ENCODE measurements at regions not wholly inside any gene's neighbourhood (a gene's known extent, or its start where the extent isn't known, plus 50 kb on each side); places are given as distances from the start of the nearest gene placed in this dataset.

DNA sequence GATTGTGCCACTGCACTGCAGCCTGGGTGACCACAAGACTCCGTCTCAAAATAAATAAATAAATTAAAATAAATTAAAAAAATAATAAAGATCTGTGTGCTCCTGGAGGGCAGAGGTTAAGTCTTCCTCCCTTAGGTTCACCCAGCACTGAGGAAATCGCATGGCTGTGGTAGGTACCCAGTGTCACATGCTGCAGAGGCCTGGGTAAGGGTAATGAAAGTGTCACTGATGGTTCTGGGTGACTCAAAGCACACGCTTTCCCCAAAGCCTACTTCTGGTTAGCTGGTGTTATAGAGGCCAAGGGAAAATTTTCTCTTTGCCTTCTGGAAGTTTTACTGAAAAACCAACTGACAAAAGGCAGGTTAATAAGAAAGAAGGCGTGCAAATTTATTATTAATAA, 88.8 kb upstream of the ITGB1 start:
- TF ChIP-seq, protein P1, sequence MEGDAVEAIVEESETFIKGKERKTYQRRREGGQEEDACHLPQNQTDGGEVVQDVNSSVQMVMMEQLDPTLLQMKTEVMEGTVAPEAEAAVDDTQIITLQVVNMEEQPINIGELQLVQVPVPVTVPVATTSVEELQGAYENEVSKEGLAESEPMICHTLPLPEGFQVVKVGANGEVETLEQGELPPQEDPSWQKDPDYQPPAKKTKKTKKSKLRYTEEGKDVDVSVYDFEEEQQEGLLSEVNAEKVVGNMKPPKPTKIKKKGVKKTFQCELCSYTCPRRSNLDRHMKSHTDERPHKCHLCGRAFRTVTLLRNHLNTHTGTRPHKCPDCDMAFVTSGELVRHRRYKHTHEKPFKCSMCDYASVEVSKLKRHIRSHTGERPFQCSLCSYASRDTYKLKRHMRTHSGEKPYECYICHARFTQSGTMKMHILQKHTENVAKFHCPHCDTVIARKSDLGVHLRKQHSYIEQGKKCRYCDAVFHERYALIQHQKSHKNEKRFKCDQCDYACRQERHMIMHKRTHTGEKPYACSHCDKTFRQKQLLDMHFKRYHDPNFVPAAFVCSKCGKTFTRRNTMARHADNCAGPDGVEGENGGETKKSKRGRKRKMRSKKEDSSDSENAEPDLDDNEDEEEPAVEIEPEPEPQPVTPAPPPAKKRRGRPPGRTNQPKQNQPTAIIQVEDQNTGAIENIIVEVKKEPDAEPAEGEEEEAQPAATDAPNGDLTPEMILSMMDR (IDR thresholded peaks at IDR 0.05): no peak
- no peaks in the 10 kb centered on the region for H3K36me3 Mint-ChIP-seq (ENCODE audit: unreplicated experiment)

DNA sequence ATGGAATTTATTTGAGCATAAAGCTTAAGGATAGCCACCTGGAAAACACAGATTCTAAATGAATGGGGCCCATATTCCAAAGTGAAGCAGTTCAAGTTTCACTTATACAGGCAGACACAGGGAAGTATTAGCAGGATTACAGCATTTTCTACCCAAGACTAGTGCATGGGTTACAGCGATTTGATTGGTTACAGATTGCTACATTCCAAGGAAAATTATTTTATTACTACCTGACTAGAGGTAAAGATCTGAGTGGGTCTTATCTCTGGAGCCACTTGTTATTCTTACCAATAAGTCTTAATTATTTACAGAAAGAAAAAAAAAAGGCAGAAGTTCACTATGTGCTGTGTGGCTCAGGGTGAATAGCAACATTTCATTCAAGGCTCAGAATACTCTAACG, 87.4 kb upstream of the ITGB1 start:
- Mint-ChIP-seq H3K27me3 (ENCODE audit: unreplicated experiment) (no peaks in the 10 kb centered on the region), H3K4me1 (ENCODE audit: unreplicated experiment) (no peaks in the 10 kb centered on the region), H3K27ac (ENCODE audit: unreplicated experiment) (no peak overlapping the region), H3K36me3 (ENCODE audit: unreplicated experiment) (no peaks in the 10 kb centered on the region), H3K9me3 (ENCODE audit: unreplicated experiment) (no peaks in the 10 kb centered on the region), H3K4me3 (ENCODE audit: unreplicated experiment) (no peak overlapping the region)
- TF ChIP-seq, protein P1 (IDR thresholded peaks at IDR 0.05): no peak
- no peak for DNase-seq (ENCODE audit: extremely low spot score, unreplicated experiment)

More for the DNA sequence above, 88.8 kb upstream of the ITGB1 start:
- H3K27ac Mint-ChIP-seq (ENCODE audit: unreplicated experiment): no peak overlapping the region
- DNase-seq (ENCODE audit: extremely low spot score, unreplicated experiment): no peak
- H3K9me3 Mint-ChIP-seq (ENCODE audit: unreplicated experiment): no peaks in the 10 kb centered on the region
- no peaks in the 10 kb centered on the region for H3K27me3 Mint-ChIP-seq (ENCODE audit: unreplicated experiment)
- H3K4me3 Mint-ChIP-seq (ENCODE audit: unreplicated experiment): no peak overlapping the region
- no peaks in the 10 kb centered on the region for H3K4me1 Mint-ChIP-seq (ENCODE audit: unreplicated experiment)

DNA sequence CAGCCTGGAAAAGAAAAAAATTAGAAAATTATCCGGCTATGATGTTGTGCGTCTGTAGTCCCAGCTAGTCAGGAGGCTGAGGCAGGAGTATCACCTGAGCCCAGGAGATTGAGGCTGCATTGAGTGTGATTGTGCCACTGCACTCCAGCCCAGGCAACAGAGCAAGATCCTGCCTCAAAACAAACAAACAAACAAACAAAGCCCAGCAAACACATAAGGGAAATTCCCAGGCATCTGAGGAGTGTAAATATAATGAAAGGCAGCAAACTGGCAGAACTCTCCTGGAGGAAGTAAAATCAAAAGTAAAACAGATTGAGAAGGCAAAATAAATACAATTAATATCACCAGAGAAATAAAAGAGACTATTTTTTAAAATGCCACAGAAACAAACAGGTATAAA, 84.5 kb upstream of the ITGB1 start:
- H3K27ac Mint-ChIP-seq (ENCODE audit: unreplicated experiment): no peak overlapping the region

DNA sequence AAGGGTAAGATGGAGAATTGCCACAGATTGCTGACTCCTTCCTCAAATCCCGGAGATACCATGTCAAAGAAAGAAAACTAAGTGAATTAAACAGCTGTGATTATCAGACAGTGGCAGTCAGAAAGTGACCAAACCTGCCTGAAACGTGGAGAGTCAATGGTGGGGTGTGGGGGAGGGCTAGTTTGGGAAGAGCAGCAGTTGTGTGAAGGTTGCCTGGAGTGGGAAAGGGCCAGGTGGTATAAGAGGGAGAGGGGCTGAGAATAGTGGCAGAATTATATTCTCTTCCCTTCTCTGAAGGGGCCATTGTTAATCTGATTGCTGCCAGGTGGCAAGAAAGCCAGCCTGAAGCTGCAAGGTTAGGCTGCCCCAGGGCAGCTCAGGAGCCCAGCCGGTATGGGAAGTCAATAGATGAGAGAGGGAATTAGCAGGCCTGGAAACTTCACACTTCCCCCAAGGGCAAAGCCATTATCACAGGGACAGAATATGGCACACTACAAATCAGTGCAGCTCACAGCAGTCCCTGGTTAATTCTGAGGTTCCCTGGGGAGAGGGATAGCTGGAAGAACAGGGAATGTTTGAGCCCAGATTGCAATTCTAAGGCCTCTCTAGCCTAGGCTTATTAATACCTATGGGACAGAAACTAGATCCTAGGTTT, 83.9 kb upstream of the ITGB1 start:
- no peak overlapping the region for H3K27ac Mint-ChIP-seq (ENCODE audit: unreplicated experiment)
- no peaks in the 10 kb centered on the region for H3K4me1 Mint-ChIP-seq (ENCODE audit: unreplicated experiment)

More for the DNA sequence above, 84.5 kb upstream of the ITGB1 start:
- H3K27me3 Mint-ChIP-seq (ENCODE audit: unreplicated experiment): no peaks in the 10 kb centered on the region
- no peak overlapping the region for H3K4me3 Mint-ChIP-seq (ENCODE audit: unreplicated experiment)
- DNase-seq (ENCODE audit: extremely low spot score, unreplicated experiment): no peak
- no peaks in the 10 kb centered on the region for H3K36me3 Mint-ChIP-seq (ENCODE audit: unreplicated experiment)
- H3K4me1 Mint-ChIP-seq (ENCODE audit: unreplicated experiment): no peaks in the 10 kb centered on the region
- no peaks in the 10 kb centered on the region for H3K9me3 Mint-ChIP-seq (ENCODE audit: unreplicated experiment)
- TF ChIP-seq, protein P1 (IDR thresholded peaks at IDR 0.05): no peak

DNA sequence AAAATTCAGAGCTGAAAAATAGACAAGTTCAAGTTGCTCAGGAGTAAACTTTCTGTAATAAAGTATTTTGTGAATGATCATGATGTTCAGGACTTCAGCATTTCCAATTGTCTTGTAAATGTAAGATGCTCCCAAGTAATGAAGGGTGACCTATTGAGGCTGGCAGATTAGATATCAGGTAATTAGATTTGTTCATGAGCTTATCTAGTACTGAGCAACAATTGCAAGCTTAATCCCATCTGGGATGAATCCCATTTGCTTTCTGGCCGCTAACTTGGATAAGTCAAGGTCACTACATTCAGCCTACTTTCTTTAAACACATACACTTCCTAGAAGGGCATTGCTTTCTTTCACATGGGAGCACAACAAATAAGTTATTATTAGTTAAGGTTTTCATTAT, 82.4 kb upstream of the ITGB1 start:
- TF ChIP-seq, protein P1 (IDR thresholded peaks at IDR 0.05): no peak
- Mint-ChIP-seq H3K4me3 (ENCODE audit: unreplicated experiment) (no peak overlapping the region), H3K9me3 (ENCODE audit: unreplicated experiment) (no peaks in the 10 kb centered on the region), H3K4me1 (ENCODE audit: unreplicated experiment) (no peaks in the 10 kb centered on the region), H3K36me3 (ENCODE audit: unreplicated experiment) (no peaks in the 10 kb centered on the region), H3K27me3 (ENCODE audit: unreplicated experiment) (no peaks in the 10 kb centered on the region), H3K27ac (ENCODE audit: unreplicated experiment) (no peak overlapping the region)
- no peak for DNase-seq (ENCODE audit: extremely low spot score, unreplicated experiment)

More for the DNA sequence above, 83.9 kb upstream of the ITGB1 start:
- Mint-ChIP-seq H3K36me3 (ENCODE audit: unreplicated experiment) (no peaks in the 10 kb centered on the region), H3K9me3 (ENCODE audit: unreplicated experiment) (no peaks in the 10 kb centered on the region), H3K4me3 (ENCODE audit: unreplicated experiment) (no peak overlapping the region), H3K27me3 (ENCODE audit: unreplicated experiment) (no peaks in the 10 kb centered on the region)
- DNase-seq (ENCODE audit: extremely low spot score, unreplicated experiment): no peak
- TF ChIP-seq, protein P1 (IDR thresholded peaks at IDR 0.05): no peak

Measured in osteocyte (in vitro differentiated cells).